Muscle layer of colon (tissue), 2 donors: ENCODE measurements at regions not wholly inside any gene's neighbourhood (a gene's known extent, or its start where the extent isn't known, plus 50 kb on each side); places are given as distances from the start of the nearest gene placed in this dataset.

Source experiments
- H3K27ac ChIP-seq: one replicate; pipeline ENCODE4 v1.7.0; 2013; ENCODE audit warnings: low read depth, mild to moderate bottlenecking, low read length, moderate library complexity
- H3K27me3 ChIP-seq, 2 donors: one replicate each; pipeline ENCODE4 v1.7.0; 2013; ENCODE audit warnings: low read length in 2 of 2, mild to moderate bottlenecking in 2 of 2; ENCODE audit not compliant: insufficient read depth in 2 of 2, control insufficient read depth in 1 of 2
- H3K36me3 ChIP-seq: one replicate; pipeline ENCODE4 v1.7.0; 2013; ENCODE audit warnings: mild to moderate bottlenecking, low read length; ENCODE audit not compliant: insufficient read depth
- H3K4me1 ChIP-seq: one replicate; pipeline ENCODE4 v1.7.0; 2013; ENCODE audit warnings: mild to moderate bottlenecking, low read length; ENCODE audit not compliant: insufficient read depth
- H3K4me3 ChIP-seq, 2 donors: one replicate each; pipeline ENCODE4 v1.7.0; 2013; ENCODE audit warnings: low read length in 2 of 2, low read depth in 1 of 2, mild to moderate bottlenecking in 1 of 2, moderate library complexity in 1 of 2
- H3K9ac ChIP-seq: one replicate; pipeline ENCODE4 v1.7.0; 2013; ENCODE audit warnings: low read length
- H3K9me3 ChIP-seq: one replicate; pipeline ENCODE4 v1.7.0; 2013; ENCODE audit warnings: mild to moderate bottlenecking, low read length
- donor health status: abdominal sarcoma.
- donor health status: Adenocarcinoma of cecum.

DNA sequence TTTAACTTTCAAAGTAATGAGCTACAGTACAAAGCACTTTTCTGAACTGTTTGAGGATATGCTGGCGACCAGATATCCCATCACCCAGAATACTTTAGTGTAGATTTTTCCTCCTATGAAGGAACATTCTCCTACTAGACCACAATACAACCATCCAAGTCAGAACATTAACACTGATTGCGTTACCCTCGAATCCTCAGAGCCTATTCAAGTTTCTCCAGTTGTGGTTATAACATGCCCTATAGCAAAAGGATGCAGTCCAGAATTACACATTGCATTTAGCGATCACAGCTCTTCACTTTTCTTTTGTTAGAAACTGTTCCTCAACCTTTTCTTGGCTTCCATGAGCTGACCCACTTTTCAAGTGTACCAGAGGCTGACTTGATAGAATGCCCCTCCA lies 87.4 kb upstream of the SOX4 start:
- Histone ChIP-seq H3K4me1 (no peaks in the 10 kb centered on the region), H3K27me3 (no peaks in the 10 kb centered on the region), H3K4me3 (no peak overlapping the region), H3K27ac (no peak overlapping the region), H3K36me3 (no peaks in the 10 kb centered on the region), H3K9me3 (no peaks in the 10 kb centered on the region), H3K9ac (no peak overlapping the region)

DNA sequence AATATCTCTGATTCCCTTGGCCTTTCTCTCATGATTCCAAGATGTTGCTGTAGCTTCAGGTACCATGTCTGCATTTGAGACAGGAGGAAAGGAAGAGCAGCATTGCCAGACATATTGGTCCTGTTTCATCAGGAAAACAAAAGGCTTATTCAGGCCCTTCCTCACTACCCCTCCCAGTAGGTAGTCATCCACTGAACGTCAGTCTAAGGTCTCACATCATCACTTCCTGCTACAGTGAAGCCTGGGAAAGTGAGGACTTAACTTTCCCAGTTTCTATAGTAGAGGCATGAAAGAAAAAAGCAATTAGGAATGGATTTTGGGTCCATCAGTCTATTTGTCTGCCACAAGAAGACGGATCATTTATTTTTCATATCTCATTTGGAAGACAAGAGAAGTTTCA lies 85.7 kb upstream of the SOX4 start:
- Histone ChIP-seq H3K4me3 (no peak overlapping the region), H3K27ac (no peak overlapping the region), H3K36me3 (no peaks in the 10 kb centered on the region), H3K9ac (no peak overlapping the region), H3K4me1 (no peaks in the 10 kb centered on the region), H3K9me3 (no peaks in the 10 kb centered on the region), H3K27me3 (no peaks in the 10 kb centered on the region)

DNA sequence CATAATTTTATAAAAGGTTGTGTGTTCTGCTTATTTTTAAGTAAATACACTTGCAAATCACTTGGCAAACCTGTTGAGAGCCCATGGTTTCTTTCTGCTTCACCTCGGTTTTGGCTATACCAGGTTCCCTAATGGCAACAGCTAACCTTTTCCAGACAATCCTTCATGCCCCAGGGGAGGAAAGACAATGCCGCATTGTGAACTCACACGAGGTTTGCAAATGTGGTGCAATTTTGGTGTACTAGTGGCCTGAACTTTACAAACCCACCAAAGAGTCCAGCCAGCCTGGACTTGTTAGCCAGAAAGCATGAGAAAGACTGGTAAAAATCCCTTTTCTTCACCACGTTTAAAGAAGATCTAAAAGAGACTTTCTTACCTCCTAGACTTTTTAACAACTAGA lies 84.8 kb upstream of the SOX4 start:
- no peak overlapping the region for H3K27ac ChIP-seq
- H3K4me3 ChIP-seq: no peak overlapping the region
- no peak overlapping the region for H3K9ac ChIP-seq

DNA sequence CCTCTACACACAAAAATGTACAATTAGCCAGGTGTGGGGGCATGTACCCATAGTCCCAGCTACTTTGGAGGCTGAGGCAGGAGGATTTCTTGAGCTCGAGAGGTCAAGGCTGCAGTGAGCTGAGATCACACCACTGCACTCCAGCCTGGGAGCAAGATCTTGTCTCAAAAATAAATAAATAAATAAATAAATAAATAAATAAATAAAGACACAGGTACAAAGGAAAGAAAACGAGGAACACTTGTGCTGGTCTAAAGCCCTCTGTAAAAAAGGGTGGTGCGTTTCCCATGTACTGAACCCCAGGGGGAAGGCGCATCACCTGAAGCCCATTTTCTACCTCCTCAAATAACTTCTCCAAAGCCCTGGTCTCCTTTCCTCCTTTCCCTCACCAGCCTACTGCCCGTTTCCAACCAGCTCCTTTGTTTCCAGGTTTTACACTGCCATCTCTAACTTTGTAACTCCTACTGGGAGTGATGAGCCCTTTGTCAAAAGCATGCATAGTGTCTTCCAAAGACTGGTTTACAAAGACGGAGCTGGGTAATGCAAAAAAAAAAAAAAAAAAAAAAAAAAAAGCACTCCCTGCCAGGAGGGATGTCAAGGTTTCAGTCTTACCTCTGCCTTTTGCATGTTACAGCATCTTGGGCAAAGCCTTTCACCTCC lies 81.5 kb upstream of the SOX4 start:
- Histone ChIP-seq H3K9me3 (no peaks in the 10 kb centered on the region), H3K4me3 (no peak overlapping the region), H3K36me3 (no peaks in the 10 kb centered on the region), H3K27ac (no peak overlapping the region), H3K4me1 (no peaks in the 10 kb centered on the region), H3K27me3 (no peaks in the 10 kb centered on the region), H3K9ac (no peak overlapping the region)

More for the DNA sequence above, 84.8 kb upstream of the SOX4 start:
- Histone ChIP-seq H3K4me1 (no peaks in the 10 kb centered on the region), H3K27me3 (no peaks in the 10 kb centered on the region), H3K36me3 (no peaks in the 10 kb centered on the region), H3K9me3 (no peaks in the 10 kb centered on the region)

DNA sequence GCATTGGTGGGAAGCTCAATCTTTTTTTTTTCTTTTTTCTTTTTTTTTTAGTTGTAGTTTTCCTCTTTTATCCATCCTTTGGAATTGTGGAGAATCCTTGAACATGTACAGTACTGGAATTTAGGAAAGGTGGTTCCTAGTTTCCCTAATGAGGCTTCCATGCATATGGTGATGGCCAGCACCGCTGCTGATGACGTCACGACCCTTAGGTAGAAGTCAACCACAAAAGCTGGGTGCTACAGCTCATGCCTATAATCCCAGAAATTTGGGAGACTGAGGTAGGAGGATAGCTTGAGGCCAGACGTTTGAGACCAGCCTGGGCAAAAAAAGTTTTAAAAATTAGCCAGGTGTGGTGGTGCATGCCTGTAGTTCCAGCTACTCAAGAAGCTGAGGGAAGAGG lies 79.3 kb upstream of the SOX4 start:
- Histone ChIP-seq H3K4me3 (no peak overlapping the region), H3K4me1 (no peaks in the 10 kb centered on the region), H3K27me3 (no peaks in the 10 kb centered on the region), H3K36me3 (no peaks in the 10 kb centered on the region), H3K9ac (no peak overlapping the region), H3K27ac (no peak overlapping the region), H3K9me3 (no peaks in the 10 kb centered on the region)

DNA sequence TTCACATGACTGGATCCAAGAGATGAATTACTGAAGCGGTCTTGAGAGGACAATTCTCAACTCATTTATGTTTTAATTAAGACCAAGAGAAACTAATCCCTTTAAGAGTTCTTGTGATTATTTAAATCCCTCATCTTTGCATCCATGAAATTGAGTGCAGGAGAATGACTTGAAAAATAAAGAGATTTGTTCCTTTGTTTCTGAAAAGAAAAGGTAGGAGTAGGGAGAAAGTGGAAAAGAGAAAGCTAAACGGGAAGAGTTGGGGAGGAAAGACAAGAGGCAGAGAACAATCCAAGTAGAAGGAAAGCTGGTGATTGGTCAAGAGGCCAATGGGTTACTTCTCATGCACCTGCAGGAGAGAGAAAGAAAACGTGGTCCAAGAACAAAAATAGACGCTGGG lies 75.2 kb upstream of the SOX4 start:
- Histone ChIP-seq H3K27me3 (no peaks in the 10 kb centered on the region), H3K27ac (no peak overlapping the region), H3K36me3 (no peaks in the 10 kb centered on the region), H3K4me1 (no peaks in the 10 kb centered on the region), H3K4me3 (no peak overlapping the region), H3K9me3 (no peaks in the 10 kb centered on the region), H3K9ac (no peak overlapping the region)

DNA sequence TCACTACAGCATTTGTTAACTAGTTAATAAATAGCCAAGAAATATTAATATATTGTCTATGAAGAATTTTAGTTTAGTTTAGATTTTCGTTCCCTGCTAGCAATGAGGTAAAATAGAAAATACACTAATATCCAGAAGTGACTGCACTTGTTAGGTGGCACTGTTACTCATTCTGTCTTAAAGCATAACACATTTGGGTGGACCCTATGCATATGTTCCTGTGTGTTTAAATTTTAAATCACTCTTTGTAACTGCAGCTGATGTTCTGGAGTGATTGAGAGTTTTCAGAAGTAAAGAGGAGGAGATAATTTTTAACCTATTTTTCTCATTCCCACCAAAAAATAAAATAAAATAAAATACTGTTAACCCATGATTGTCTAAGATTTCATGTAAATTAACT lies 73.9 kb upstream of the SOX4 start:
- Histone ChIP-seq H3K36me3 (no peaks in the 10 kb centered on the region), H3K4me1 (no peaks in the 10 kb centered on the region), H3K9me3 (no peaks in the 10 kb centered on the region), H3K9ac (no peak overlapping the region), H3K27ac (no peak overlapping the region), H3K27me3 (no peaks in the 10 kb centered on the region), H3K4me3 (no peak overlapping the region)

DNA sequence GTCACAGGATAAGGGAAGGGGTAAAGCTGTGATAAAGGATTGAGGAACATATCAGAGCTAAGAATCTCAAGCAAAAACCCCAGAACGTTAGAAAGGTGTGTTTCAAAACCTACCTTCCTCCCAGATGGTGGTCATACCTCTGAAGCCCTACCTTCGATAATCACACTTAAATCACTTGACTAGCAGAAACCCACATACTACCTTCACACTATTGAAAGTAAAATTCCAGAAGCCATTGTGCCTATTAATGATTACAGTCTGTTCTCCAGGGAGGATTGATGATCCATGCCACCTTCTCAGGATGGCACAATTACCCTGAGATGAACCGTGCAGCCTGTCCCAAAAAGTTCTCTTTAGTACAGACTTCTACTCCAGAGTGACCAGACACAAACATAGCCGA lies 72.3 kb upstream of the SOX4 start:
- H3K36me3 ChIP-seq: no peaks in the 10 kb centered on the region

DNA sequence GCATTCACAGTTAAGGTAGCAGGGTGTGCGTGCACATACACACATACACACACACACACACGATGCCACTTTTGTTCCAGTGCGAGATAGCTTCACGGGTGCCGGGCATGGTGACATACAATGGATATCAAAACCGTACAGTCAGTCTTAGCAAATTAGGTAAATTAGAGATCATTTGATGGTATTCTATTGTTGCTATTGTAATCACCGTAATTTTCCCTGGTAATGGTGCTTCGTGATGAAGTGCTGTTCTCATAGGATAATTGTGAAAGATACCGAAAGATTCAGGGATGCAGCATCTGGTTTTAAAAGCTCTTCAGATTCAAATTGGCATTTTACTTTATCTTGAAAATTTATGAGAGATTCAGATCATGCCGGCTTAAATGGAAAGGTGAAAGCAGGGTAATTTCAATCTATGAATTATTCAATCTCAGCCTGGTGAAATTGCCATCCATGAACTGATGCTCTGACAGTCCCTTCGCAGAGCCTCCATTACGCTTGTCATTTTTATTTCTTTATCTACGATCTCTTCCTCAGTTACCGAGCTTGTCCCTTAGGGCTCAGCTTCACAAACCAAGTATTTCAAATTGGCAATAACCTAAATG lies 71.3 kb upstream of the SOX4 start:
- Histone ChIP-seq H3K36me3 (no peaks in the 10 kb centered on the region), H3K27ac (no peak overlapping the region), H3K4me3 (no peak overlapping the region), H3K4me1 (no peaks in the 10 kb centered on the region), H3K9ac (no peak overlapping the region), H3K27me3 (no peaks in the 10 kb centered on the region), H3K9me3 (no peaks in the 10 kb centered on the region)

More for the DNA sequence above, 72.3 kb upstream of the SOX4 start:
- Histone ChIP-seq H3K9ac (no peak overlapping the region), H3K9me3 (no peaks in the 10 kb centered on the region), H3K27me3 (no peaks in the 10 kb centered on the region), H3K4me1 (no peaks in the 10 kb centered on the region), H3K4me3 (no peak overlapping the region), H3K27ac (no peak overlapping the region)

DNA sequence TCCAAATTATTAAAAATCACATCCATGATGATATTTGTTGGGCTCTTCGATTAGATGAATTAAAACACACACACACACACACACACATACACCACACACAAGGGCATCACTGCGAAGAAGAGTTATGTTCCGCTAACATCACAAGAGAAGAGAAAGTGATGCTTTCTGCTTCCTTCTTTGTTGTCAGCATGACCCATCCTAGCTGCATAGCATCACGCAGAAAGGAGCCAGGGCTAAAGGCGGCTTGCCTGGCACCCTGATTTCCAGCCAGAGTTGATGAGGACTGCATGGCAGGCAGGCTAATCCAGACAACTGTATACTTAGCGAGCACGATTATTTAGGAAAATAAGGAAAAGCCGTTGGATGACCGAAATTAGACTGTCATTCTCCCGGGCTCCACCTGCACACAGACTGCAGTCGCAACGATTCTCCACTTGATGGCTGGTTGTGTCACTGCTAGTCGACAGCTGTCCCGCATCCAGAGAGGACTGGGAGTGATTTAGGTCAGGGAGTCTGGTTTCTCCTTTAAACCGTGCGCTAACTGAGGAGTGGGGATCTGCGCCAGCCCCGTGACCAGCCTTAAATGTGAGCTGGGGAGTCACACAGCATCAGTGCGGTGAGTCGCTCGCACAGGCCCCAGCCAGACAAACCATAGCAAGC lies 70.6 kb upstream of the SOX4 start:
- no peaks in the 10 kb centered on the region for H3K27me3 ChIP-seq
- H3K9ac ChIP-seq: no peak overlapping the region
- H3K4me3 ChIP-seq: no peak overlapping the region

DNA sequence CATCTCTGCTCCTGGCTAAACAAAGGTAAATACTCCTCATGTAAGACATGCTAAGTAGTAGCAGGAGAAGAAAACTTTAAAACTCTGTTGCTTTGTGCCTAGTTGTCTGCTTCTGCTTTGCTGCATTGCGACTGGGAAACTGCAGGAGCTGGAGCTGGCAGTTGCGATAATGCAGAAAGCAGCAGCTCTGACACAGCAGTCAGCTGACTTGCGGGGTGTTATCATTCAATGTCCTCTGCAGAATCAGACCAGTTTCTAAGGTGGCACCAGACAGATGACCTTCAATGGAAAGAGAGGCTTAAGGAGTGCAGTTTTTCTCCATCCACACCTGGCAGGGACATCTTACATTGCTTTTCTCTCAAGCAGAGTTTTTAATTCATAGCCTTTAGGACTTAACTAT lies 69.9 kb upstream of the SOX4 start:
- no peaks in the 10 kb centered on the region for H3K27me3 ChIP-seq
- no peak overlapping the region for H3K9ac ChIP-seq
- H3K4me1 ChIP-seq: no peaks in the 10 kb centered on the region
- no peaks in the 10 kb centered on the region for H3K9me3 ChIP-seq
- no peak overlapping the region for H3K4me3 ChIP-seq
- H3K27ac ChIP-seq: no peak overlapping the region
- no peaks in the 10 kb centered on the region for H3K36me3 ChIP-seq

More for the DNA sequence above, 70.6 kb upstream of the SOX4 start:
- Histone ChIP-seq H3K27ac (no peak overlapping the region), H3K36me3 (no peaks in the 10 kb centered on the region), H3K4me1 (no peaks in the 10 kb centered on the region), H3K9me3 (no peaks in the 10 kb centered on the region)

DNA sequence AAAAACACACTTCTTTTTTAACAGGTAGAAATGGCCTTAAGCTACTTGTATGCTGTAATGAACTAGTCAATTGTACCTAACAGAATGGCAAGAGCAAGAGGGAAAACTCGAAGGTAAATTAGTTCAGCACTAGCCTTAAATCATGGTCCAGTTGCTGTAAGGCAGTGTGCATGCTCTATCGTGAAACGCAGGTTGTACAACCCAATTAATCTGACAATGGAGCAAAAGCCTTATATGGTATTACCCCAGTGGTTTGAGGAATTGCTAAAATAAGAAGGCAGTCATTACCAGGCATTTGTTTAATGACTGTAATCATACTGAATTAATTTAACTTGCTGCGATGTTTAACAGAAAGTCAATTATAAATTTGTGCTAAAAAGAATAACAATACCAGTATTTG lies 69.3 kb upstream of the SOX4 start:
- Histone ChIP-seq H3K4me1 (no peaks in the 10 kb centered on the region), H3K4me3 (no peak overlapping the region), H3K27ac (no peak overlapping the region), H3K36me3 (no peaks in the 10 kb centered on the region), H3K9me3 (no peaks in the 10 kb centered on the region), H3K9ac (no peak overlapping the region), H3K27me3 (no peaks in the 10 kb centered on the region)
